HG02588 (cell line): ENCODE measurements at regions not wholly inside any gene's neighbourhood (a gene's known extent, or its start where the extent isn't known, plus 50 kb on each side); places are given as distances from the start of the nearest gene placed in this dataset.

Source experiments
- ATAC-seq: cut with Tn5 transposase; IDR thresholded peaks from one replicate; pipeline ENCODE4 v1.9.1; 2021; ENCODE audit warnings: mild to moderate bottlenecking, moderate library complexity; ENCODE audit not compliant: unreplicated experiment

- ATAC-seq, result no peak
Observed at GRCh38 chr7:120201290-120201689, 71.7 kb upstream of the KCND2 start.

GRCh38 chr7:120205101-120205500 is 67.9 kb upstream of the KCND2 start:
- ATAC-seq, result no peak

GRCh38 chr7:120207037-120207436 is 65.9 kb upstream of the KCND2 start:
- no peak for ATAC-seq

GRCh38 chr7:120215654-120216053 is 57.3 kb upstream of the KCND2 start:
- ATAC-seq, result no peak

- no peak for ATAC-seq
Observed at GRCh38 chr7:120216947-120217346, 56.0 kb upstream of the KCND2 start.

- no peak for ATAC-seq
Observed at GRCh38 chr7:120218712-120219111, 54.3 kb upstream of the KCND2 start.

GRCh38 chr7:120221666-120222065 is 51.3 kb upstream of the KCND2 start:
- no peak for ATAC-seq
